ENCODE measurements at regions not wholly inside any gene's neighbourhood (a gene's known extent, or its start where the extent isn't known, plus 50 kb on each side); places are given as distances from the start of the nearest gene placed in this dataset.
"Not testable (repeated sequence)": the region's sequence is repeated elsewhere in the genome, so short reads cannot be mapped to it uniquely, and the experiment has no call there.

DNA sequence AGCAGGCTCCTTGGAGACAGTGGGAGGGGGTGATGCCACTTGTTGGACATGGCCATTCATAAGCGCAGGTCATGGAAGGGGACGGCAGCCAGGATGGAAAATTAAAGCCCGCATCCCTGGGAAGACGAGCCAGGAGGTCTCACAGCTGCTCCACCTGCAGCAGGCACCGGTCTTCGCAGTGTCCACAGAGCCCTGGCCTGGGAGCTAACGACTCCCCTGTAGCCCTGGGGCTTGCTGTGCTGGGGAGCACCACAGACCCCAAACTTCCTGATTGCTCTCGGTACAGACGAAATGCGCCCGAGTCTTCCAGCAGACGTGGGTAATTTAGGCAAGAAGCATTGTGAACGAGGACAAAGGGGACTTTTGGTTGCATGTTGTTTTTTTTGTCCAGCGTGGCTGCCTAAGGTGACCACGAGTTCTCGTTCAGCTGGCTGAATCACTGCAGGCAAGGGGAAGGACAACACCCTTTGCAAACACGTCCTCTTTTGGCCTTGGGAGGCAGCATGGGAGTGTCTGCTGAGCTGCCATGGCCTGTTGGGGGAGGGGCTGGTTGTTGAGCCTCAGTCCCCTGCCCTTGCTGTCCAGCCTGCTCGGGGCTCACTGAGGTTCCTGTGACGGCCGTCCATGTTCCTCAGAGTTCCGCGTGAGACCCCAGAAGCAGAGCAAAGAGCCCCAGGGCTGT, 4485.8 kb upstream of the TPTE start:
- TF ChIP-seq, protein P1, sequence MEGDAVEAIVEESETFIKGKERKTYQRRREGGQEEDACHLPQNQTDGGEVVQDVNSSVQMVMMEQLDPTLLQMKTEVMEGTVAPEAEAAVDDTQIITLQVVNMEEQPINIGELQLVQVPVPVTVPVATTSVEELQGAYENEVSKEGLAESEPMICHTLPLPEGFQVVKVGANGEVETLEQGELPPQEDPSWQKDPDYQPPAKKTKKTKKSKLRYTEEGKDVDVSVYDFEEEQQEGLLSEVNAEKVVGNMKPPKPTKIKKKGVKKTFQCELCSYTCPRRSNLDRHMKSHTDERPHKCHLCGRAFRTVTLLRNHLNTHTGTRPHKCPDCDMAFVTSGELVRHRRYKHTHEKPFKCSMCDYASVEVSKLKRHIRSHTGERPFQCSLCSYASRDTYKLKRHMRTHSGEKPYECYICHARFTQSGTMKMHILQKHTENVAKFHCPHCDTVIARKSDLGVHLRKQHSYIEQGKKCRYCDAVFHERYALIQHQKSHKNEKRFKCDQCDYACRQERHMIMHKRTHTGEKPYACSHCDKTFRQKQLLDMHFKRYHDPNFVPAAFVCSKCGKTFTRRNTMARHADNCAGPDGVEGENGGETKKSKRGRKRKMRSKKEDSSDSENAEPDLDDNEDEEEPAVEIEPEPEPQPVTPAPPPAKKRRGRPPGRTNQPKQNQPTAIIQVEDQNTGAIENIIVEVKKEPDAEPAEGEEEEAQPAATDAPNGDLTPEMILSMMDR (IDR thresholded peaks at IDR 0.05) = not testable (repeated sequence)
- not testable (repeated sequence) for TF ChIP-seq FOXK1 (CRISPR knock-in tag; IDR thresholded peaks at IDR 0.05); GTF2I (CRISPR knock-in tag; conservative IDR thresholded peaks at IDR 0.05); ZNF138 (CRISPR knock-in tag; conservative IDR thresholded peaks at IDR 0.05); NFYB (CRISPR knock-in tag; conservative IDR thresholded peaks at IDR 0.05; ENCODE audit: low read depth)

Measured in WTC11 (cell line).